Testis (tissue), 2 donors: ENCODE measurements at regions not wholly inside any gene's neighbourhood (a gene's known extent, or its start where the extent isn't known, plus 50 kb on each side); places are given as distances from the start of the nearest gene placed in this dataset.

Experiments used
- DNase-seq: peaks from one replicate; pipeline ENCODE4 v3.0.0-alpha.2; 2019
- H3K27ac ChIP-seq, 2 donors: fragments of 200-600 bp; sonication (generic); one replicate each; pipeline ENCODE4 v1.5.1; 2019
- H3K27me3 ChIP-seq: fragments of 200-600 bp; sonication (generic); one replicate; pipeline ENCODE4 v1.5.1; 2019
- H3K36me3 ChIP-seq: fragments of 200-600 bp; sonication (generic); one replicate; pipeline ENCODE4 v1.5.1; 2017; ENCODE audit warnings: low read depth; ENCODE audit errors: missing control alignments
- H3K4me1 ChIP-seq: fragments of 200-600 bp; sonication (generic); one replicate; pipeline ENCODE4 v1.5.1; 2019
- H3K4me3 ChIP-seq, 2 donors: fragments of 200-600 bp; sonication (generic); one replicate each; pipeline ENCODE4 v1.5.1; 2017 to 2019
- H3K9me3 ChIP-seq: fragments of 200-600 bp; sonication (generic); one replicate; pipeline ENCODE4 v1.5.1; 2017
- CTCF ChIP-seq, 3 experiments: fragments of 450-650 bp in 2 of 3; fragments of 200-600 bp in 1 of 3; sonication (generic) in 1 of 3; IDR thresholded peaks; one replicate each; pipeline ENCODE4 v1.5.1; 2016 to 2019; ENCODE audit warnings: antibody characterized with exemption in 3 of 3, mild to moderate bottlenecking in 2 of 3, moderate library complexity in 1 of 3
- POLR2A ChIP-seq: fragments of 450-650 bp; IDR thresholded peaks from one replicate; pipeline ENCODE4 v1.6.1; 2017; ENCODE audit warnings: antibody characterized with exemption, mild to moderate bottlenecking, moderate library complexity
- WGBS, 2 donors: methylation state at CpG; one replicate each; pipeline ENCODE4 v1.1.5; 2018; 5-methylcytosine and 5-hydroxymethylcytosine counted together
- intact Hi-C: fragments of 100-400 bp; cut with DNase I; formaldehyde crosslinking; loops from one replicate; pipeline ENCODE4 v1.15.1; 2023; ENCODE audit warnings: low total_unique reads

DNA sequence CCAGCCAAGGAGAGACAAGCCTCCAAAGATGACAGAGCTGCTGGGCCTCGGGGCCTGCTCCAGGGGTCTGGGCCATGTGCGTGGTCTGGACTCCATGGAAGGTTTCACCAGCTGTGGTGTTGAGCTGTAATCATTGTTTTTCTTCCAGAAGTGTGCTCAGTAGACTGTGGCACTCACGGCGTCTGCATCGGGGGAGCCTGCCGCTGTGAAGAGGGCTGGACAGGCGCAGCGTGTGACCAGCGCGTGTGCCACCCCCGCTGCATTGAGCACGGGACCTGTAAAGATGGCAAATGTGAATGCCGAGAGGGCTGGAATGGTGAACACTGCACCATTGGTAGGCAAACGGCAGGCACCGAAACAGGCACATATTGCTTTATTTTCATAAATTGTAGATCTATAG is 164.8 kb upstream of the WWC1 start:
- H3K36me3 ChIP-seq: no peaks in the 10 kb centered on the region
- DNase-seq: no peak
- intact Hi-C loops: no loop called here
- no peak overlapping the region for H3K27ac ChIP-seq
- TF ChIP-seq POLR2A (no peak), CTCF (IDR thresholded peaks at IDR 0.05) (no peak)
- no peaks in the 10 kb centered on the region for H3K9me3 ChIP-seq
- H3K4me3 ChIP-seq: no peak overlapping the region
- no peaks in the 10 kb centered on the region for H3K4me1 ChIP-seq
- no peaks in the 10 kb centered on the region for H3K27me3 ChIP-seq
- 96 to 98% methylated on average over 12 to 15 of the region's 15 CpGs for WGBS, 2 donors

- Histone ChIP-seq H3K9me3 (no peaks in the 10 kb centered on the region), H3K4me1 (no peaks in the 10 kb centered on the region), H3K36me3 (no peaks in the 10 kb centered on the region), H3K4me3 (no peak overlapping the region), H3K27ac (no peak overlapping the region), H3K27me3 (no peaks in the 10 kb centered on the region)
- WGBS, 2 donors: 77 to 82% methylated on average over 7 of the region's 7 CpGs
- DNase-seq: no peak
- intact Hi-C loops: no loop called here
- TF ChIP-seq POLR2A: no peak
- no peak for TF ChIP-seq CTCF (IDR thresholded peaks at IDR 0.05)
These were observed 163.3 kb upstream of the WWC1 start for GRCh38 chr5:168128111-168128510.

DNA sequence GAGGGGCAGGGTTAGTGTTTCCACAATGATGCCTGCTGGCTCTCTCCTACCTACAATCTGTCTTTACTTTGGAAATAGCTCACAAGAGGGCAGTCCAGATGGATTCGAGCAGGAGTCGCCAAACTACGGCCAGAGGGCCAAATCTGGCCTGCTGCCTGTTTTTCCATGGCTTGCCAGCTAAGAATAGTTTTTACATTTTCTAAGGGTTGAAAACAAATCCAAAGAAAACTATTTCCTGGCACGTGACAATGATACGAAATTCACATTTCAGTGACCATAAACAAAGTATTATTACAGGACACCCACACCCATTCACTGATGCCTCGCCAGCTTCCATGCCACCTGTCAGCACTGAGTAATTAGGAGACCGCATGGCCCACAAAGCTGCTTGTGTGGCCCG is 162.9 kb upstream of the WWC1 start:
- WGBS, 2 donors: 67 to 78% methylated on average over 8 of the region's 8 CpGs
- intact Hi-C loops: no loop called here
- TF ChIP-seq POLR2A (no peak), CTCF (IDR thresholded peaks at IDR 0.05) (no peak)
- Histone ChIP-seq H3K9me3 (no peaks in the 10 kb centered on the region), H3K36me3 (no peaks in the 10 kb centered on the region), H3K27ac (no peak overlapping the region), H3K27me3 (no peaks in the 10 kb centered on the region), H3K4me1 (no peaks in the 10 kb centered on the region), H3K4me3 (no peak overlapping the region)
- DNase-seq: no peak

DNA sequence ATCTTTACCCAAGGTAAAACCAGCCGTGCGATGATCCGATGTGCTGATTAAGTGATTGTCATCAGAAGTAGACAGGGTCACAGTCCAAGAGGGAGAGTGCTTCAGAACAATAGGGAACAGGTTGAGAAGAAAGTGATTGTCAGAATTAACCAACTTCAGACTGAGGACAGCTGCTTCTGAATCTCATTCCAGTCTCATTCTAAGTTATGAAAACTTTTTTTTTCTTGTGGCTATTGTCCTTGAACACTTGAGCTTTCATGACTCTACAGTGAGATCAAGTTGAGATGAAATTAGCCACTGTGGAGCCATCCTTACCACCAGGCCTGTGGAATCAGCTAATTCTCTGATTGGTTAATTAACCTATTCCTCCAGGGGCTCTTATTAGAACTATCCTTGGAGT is 159.9 kb upstream of the WWC1 start:
- no peaks in the 10 kb centered on the region for H3K9me3 ChIP-seq
- 90 to 92% methylated on average over 3 of the region's 3 CpGs for WGBS, 2 donors
- no peak for DNase-seq
- H3K27ac ChIP-seq: no peak overlapping the region
- H3K36me3 ChIP-seq: no peaks in the 10 kb centered on the region
- no peaks in the 10 kb centered on the region for H3K4me1 ChIP-seq
- TF ChIP-seq CTCF (IDR thresholded peaks at IDR 0.05) (no peak), POLR2A (no peak)
- H3K4me3 ChIP-seq: no peak overlapping the region
- intact Hi-C loops: no loop called here
- H3K27me3 ChIP-seq: no peaks in the 10 kb centered on the region

- H3K27me3 ChIP-seq: no peaks in the 10 kb centered on the region
- no peaks in the 10 kb centered on the region for H3K36me3 ChIP-seq
- no peak for DNase-seq
- H3K9me3 ChIP-seq: no peaks in the 10 kb centered on the region
- no peak for TF ChIP-seq POLR2A
- H3K4me3 ChIP-seq: no peak overlapping the region
- no peak overlapping the region for H3K27ac ChIP-seq
- no peaks in the 10 kb centered on the region for H3K4me1 ChIP-seq
- 78 to 87% methylated on average over 3 of the region's 3 CpGs for WGBS, 2 donors
- intact Hi-C loops: no loop called here
These were observed 159.2 kb upstream of the WWC1 start for GRCh38 chr5:168132241-168132641.
